ENCODE measurements at regions not wholly inside any gene's neighbourhood (a gene's known extent, or its start where the extent isn't known, plus 50 kb on each side); places are given as distances from the start of the nearest gene placed in this dataset.

- H3K4me3 ChIP-seq (ENCODE audit: low read length): no peak overlapping the region
- no peaks in the 10 kb centered on the region for H3K9me3 ChIP-seq (ENCODE audit: control insufficient read depth, low read length)
- H3K4me1 ChIP-seq (ENCODE audit: control insufficient read depth, insufficient read depth, low read length): no peaks in the 10 kb centered on the region
- WGBS: 91% methylated on average over 1 of the region's 1 CpG
- H3K27me3 ChIP-seq (ENCODE audit: control insufficient read depth, insufficient read depth): no peaks in the 10 kb centered on the region
- ATAC-seq (no peak), DNase-seq (no peak)
- intact Hi-C loops (cut with DNase I): no loop called here
- no peak overlapping the region for H3K27ac ChIP-seq (ENCODE audit: low read length)
Measured at GRCh38 chr5:130712324-130712723, 452.7 kb downstream of the HINT1 start.

GRCh38 chr5:130710596-130710995, 454.5 kb downstream of the HINT1 start:
- Histone ChIP-seq H3K9me3 (ENCODE audit: control insufficient read depth, low read length) (no peaks in the 10 kb centered on the region), H3K27me3 (ENCODE audit: control insufficient read depth, insufficient read depth) (no peaks in the 10 kb centered on the region), H3K27ac (ENCODE audit: low read length) (no peak overlapping the region), H3K4me3 (ENCODE audit: low read length) (no peak overlapping the region), H3K4me1 (ENCODE audit: control insufficient read depth, insufficient read depth, low read length) (no peaks in the 10 kb centered on the region)
- DNase-seq (no peak), ATAC-seq (no peak)
- intact Hi-C loops (cut with DNase I): no loop called here
- 44% methylated on average over 4 of the region's 4 CpGs for WGBS

- ATAC-seq (no peak), DNase-seq (no peak)
- Histone ChIP-seq H3K27ac (ENCODE audit: low read length) (no peak overlapping the region), H3K4me3 (ENCODE audit: low read length) (no peak overlapping the region), H3K4me1 (ENCODE audit: control insufficient read depth, insufficient read depth, low read length) (no peaks in the 10 kb centered on the region), H3K27me3 (ENCODE audit: control insufficient read depth, insufficient read depth) (no peaks in the 10 kb centered on the region), H3K9me3 (ENCODE audit: control insufficient read depth, low read length) (no peaks in the 10 kb centered on the region)
- WGBS: 33% methylated on average over 3 of the region's 3 CpGs
- intact Hi-C loops (cut with DNase I): no loop called here
Measured at GRCh38 chr5:130708754-130709153, 456.3 kb downstream of the HINT1 start.

GRCh38 chr5:130706696-130707095, 458.4 kb downstream of the HINT1 start:
- Histone ChIP-seq H3K27ac (ENCODE audit: low read length) (no peak overlapping the region), H3K27me3 (ENCODE audit: control insufficient read depth, insufficient read depth) (no peaks in the 10 kb centered on the region), H3K4me3 (ENCODE audit: low read length) (no peak overlapping the region), H3K4me1 (ENCODE audit: control insufficient read depth, insufficient read depth, low read length) (no peaks in the 10 kb centered on the region), H3K9me3 (ENCODE audit: control insufficient read depth, low read length) (no peaks in the 10 kb centered on the region)
- DNase-seq: no peak
- no peak for ATAC-seq
- intact Hi-C loops (cut with DNase I): no loop called here
- 72% methylated on average over 5 of the region's 5 CpGs for WGBS

- H3K4me1 ChIP-seq (ENCODE audit: control insufficient read depth, insufficient read depth, low read length): no peaks in the 10 kb centered on the region
- intact Hi-C loops (cut with DNase I): no loop called here
- no peak overlapping the region for H3K4me3 ChIP-seq (ENCODE audit: low read length)
- ATAC-seq (no peak), DNase-seq (no peak)
- H3K27ac ChIP-seq (ENCODE audit: low read length): no peak overlapping the region
- 82% methylated on average over 2 of the region's 2 CpGs for WGBS
- no peaks in the 10 kb centered on the region for H3K27me3 ChIP-seq (ENCODE audit: control insufficient read depth, insufficient read depth)
- no peaks in the 10 kb centered on the region for H3K9me3 ChIP-seq (ENCODE audit: control insufficient read depth, low read length)
Measured at GRCh38 chr5:130705368-130705767, 459.7 kb downstream of the HINT1 start.

GRCh38 chr5:130693509-130693908, 471.5 kb downstream of the HINT1 start:
- DNase-seq (no peak), ATAC-seq (no peak)
- Histone ChIP-seq H3K9me3 (ENCODE audit: control insufficient read depth, low read length) (no peaks in the 10 kb centered on the region), H3K4me1 (ENCODE audit: control insufficient read depth, insufficient read depth, low read length) (no peaks in the 10 kb centered on the region), H3K27me3 (ENCODE audit: control insufficient read depth, insufficient read depth) (no peaks in the 10 kb centered on the region), H3K27ac (ENCODE audit: low read length) (no peak overlapping the region), H3K4me3 (ENCODE audit: low read length) (no peak overlapping the region)
- intact Hi-C loops (cut with DNase I): no loop called here
- 82% methylated on average over 4 of the region's 4 CpGs for WGBS

GRCh38 chr5:130692770-130693169, 472.3 kb downstream of the HINT1 start:
- intact Hi-C loops (cut with DNase I): no loop called here
- Histone ChIP-seq H3K4me1 (ENCODE audit: control insufficient read depth, insufficient read depth, low read length) (no peaks in the 10 kb centered on the region), H3K27ac (ENCODE audit: low read length) (no peak overlapping the region), H3K27me3 (ENCODE audit: control insufficient read depth, insufficient read depth) (no peaks in the 10 kb centered on the region), H3K9me3 (ENCODE audit: control insufficient read depth, low read length) (no peaks in the 10 kb centered on the region), H3K4me3 (ENCODE audit: low read length) (no peak overlapping the region)
- WGBS: 34% methylated on average over 1 of the region's 1 CpG
- DNase-seq (no peak), ATAC-seq (no peak)

GRCh38 chr5:130689831-130690230, 475.2 kb downstream of the HINT1 start:
- Histone ChIP-seq H3K9me3 (ENCODE audit: control insufficient read depth, low read length) (no peaks in the 10 kb centered on the region), H3K4me3 (ENCODE audit: low read length) (no peak overlapping the region), H3K27me3 (ENCODE audit: control insufficient read depth, insufficient read depth) (no peaks in the 10 kb centered on the region), H3K27ac (ENCODE audit: low read length) (no peak overlapping the region), H3K4me1 (ENCODE audit: control insufficient read depth, insufficient read depth, low read length) (no peaks in the 10 kb centered on the region)
- intact Hi-C loops (cut with DNase I): no loop called here
- WGBS: 44% methylated on average over 4 of the region's 4 CpGs
- DNase-seq (no peak), ATAC-seq (no peak)

GRCh38 chr5:130687085-130687733, 477.8 kb downstream of the HINT1 start:
- intact Hi-C loops (cut with DNase I): no loop called here
- no peak for ATAC-seq
- no peak for DNase-seq
- no peak overlapping the region for H3K4me3 ChIP-seq (ENCODE audit: low read length)
- no peaks in the 10 kb centered on the region for H3K9me3 ChIP-seq (ENCODE audit: control insufficient read depth, low read length)
- H3K4me1 ChIP-seq (ENCODE audit: control insufficient read depth, insufficient read depth, low read length): no peaks in the 10 kb centered on the region
- WGBS: 68% methylated on average over 7 of the region's 7 CpGs
- H3K27me3 ChIP-seq (ENCODE audit: control insufficient read depth, insufficient read depth): no peaks in the 10 kb centered on the region
- H3K27ac ChIP-seq (ENCODE audit: low read length): no peak overlapping the region

GRCh38 chr5:130678637-130679036, 486.4 kb downstream of the HINT1 start:
- intact Hi-C loops (cut with DNase I): no loop called here
- 45% methylated on average over 1 of the region's 1 CpG for whole genome bisulfite sequencing
- Histone ChIP-seq H3K4me3 (ENCODE audit: low read length) (no peak overlapping the region), H3K27me3 (ENCODE audit: control insufficient read depth, insufficient read depth) (no peaks in the 10 kb centered on the region), H3K27ac (ENCODE audit: low read length) (no peak overlapping the region), H3K4me1 (ENCODE audit: control insufficient read depth, insufficient read depth, low read length) (no peaks in the 10 kb centered on the region), H3K9me3 (ENCODE audit: control insufficient read depth, low read length) (no peaks in the 10 kb centered on the region)
- no peak for ATAC-seq
- DNase-seq: no peak

GRCh38 chr5:130666462-130666861, 498.6 kb downstream of the HINT1 start:
- H3K4me1 ChIP-seq (ENCODE audit: control insufficient read depth, insufficient read depth, low read length): no peaks in the 10 kb centered on the region
- DNase-seq (no peak), ATAC-seq (no peak)
- no peaks in the 10 kb centered on the region for H3K9me3 ChIP-seq (ENCODE audit: control insufficient read depth, low read length)
- H3K27ac ChIP-seq (ENCODE audit: low read length): no peak overlapping the region
- 94% methylated on average over 3 of the region's 3 CpGs for WGBS
- intact Hi-C loops (cut with DNase I): no loop called here
- no peak overlapping the region for H3K4me3 ChIP-seq (ENCODE audit: low read length)
- H3K27me3 ChIP-seq (ENCODE audit: control insufficient read depth, insufficient read depth): no peaks in the 10 kb centered on the region

- intact Hi-C loops (cut with DNase I): no loop called here
- no peak overlapping the region for H3K27ac ChIP-seq (ENCODE audit: low read length)
- ATAC-seq (no peak), DNase-seq (no peak)
- H3K9me3 ChIP-seq (ENCODE audit: control insufficient read depth, low read length): no peaks in the 10 kb centered on the region
- H3K4me1 ChIP-seq (ENCODE audit: control insufficient read depth, insufficient read depth, low read length): no peaks in the 10 kb centered on the region
- H3K27me3 ChIP-seq (ENCODE audit: control insufficient read depth, insufficient read depth): no peaks in the 10 kb centered on the region
- 62% methylated on average over 2 of the region's 2 CpGs for WGBS
- no peak overlapping the region for H3K4me3 ChIP-seq (ENCODE audit: low read length)
Measured at GRCh38 chr5:130652176-130652575, 512.9 kb downstream of the HINT1 start.
